K562 (cell line): ENCODE measurements at regions not wholly inside any gene's neighbourhood (a gene's known extent, or its start where the extent isn't known, plus 50 kb on each side); places are given as distances from the start of the nearest gene placed in this dataset.
A peak's percentile ranks its signal among the peaks of the same experiment; 100 is the strongest.

Source experiments
- ARID2 ChIP-seq: fragments of 450-650 bp; IDR thresholded peaks from 2 replicates; pipeline ENCODE4 v1.6.1; 2017; ENCODE audit warnings: antibody characterized with exemption, mild to moderate bottlenecking
- ELF2 ChIP-seq: fragments of 250-450 bp; sonication (Bioruptor Pico); IDR thresholded peaks from 2 replicates; pipeline ENCODE4 v1.5.0; 2021; ENCODE audit warnings: mild to moderate bottlenecking
- GABPB2 ChIP-seq: fragments of 250-450 bp; sonication (Bioruptor Pico); conservative IDR thresholded peaks from 2 replicates; pipeline ENCODE4 v1.5.1; 2021; ENCODE audit warnings: mild to moderate bottlenecking
- GATAD2A ChIP-seq: fragments of 450-650 bp; IDR thresholded peaks from 2 replicates; pipeline ENCODE4 v1.6.1; 2017
- KAT8 ChIP-seq: fragments of 450-650 bp; IDR thresholded peaks from 2 replicates; pipeline ENCODE4 v1.6.1; 2016; ENCODE audit warnings: low read depth, mild to moderate bottlenecking
- LARP7 ChIP-seq: fragments of 450-650 bp; IDR thresholded peaks from 2 replicates; pipeline ENCODE4 v1.6.1; 2016
- MAZ ChIP-seq, 2 experiments: fragments of 450-650 bp in 1 of 2; sonication (generic) in 1 of 2; formaldehyde crosslinking; IDR thresholded peaks in 1 of 2; conservative IDR thresholded peaks in 1 of 2; 2 replicates each; pipeline versions ENCODE4 v1.4.0 to v1.5.0; 2020; ENCODE audit warnings: mild to moderate bottlenecking in 1 of 2, missing genetic modification reagents in 1 of 2
- POLR2H ChIP-seq: IDR thresholded peaks from 2 replicates; pipeline ENCODE4 v1.6.1; 2016; ENCODE audit warnings: missing genetic modification characterization, low read depth, mild to moderate bottlenecking, control low read depth, missing compliant biosample characterization, moderate library complexity
- RERE ChIP-seq: sonication (generic); formaldehyde crosslinking; IDR thresholded peaks from 2 replicates; pipeline ENCODE4 v1.8.0; 2023; ENCODE audit warnings: missing genetic modification reagents, mild to moderate bottlenecking, borderline replicate concordance
- ZNF347 ChIP-seq: fragments of 450-650 bp; formaldehyde crosslinking; IDR thresholded peaks from 2 replicates; pipeline ENCODE4 v1.4.0; 2020; ENCODE audit warnings: low read depth, mild to moderate bottlenecking, moderate library complexity
- ZNF584 ChIP-seq: fragments of 200-800 bp; sonication (Bioruptor generic); IDR thresholded peaks from 2 replicates; pipeline ENCODE4 v1.6.1; 2016; ENCODE audit warnings: low read depth, mild to moderate bottlenecking, missing genetic modification characterization, missing compliant biosample characterization
- TF ChIP-seq, protein P1 (sequence below): fragments of 450-650 bp; formaldehyde crosslinking; IDR thresholded peaks from 2 replicates; pipeline ENCODE4 v1.4.0; 2020; ENCODE audit warnings: mild to moderate bottlenecking, moderate library complexity
- TF ChIP-seq, protein P2 (sequence below): fragments of 450-650 bp; IDR thresholded peaks from 2 replicates; pipeline ENCODE4 v1.6.1; 2016; ENCODE audit warnings: low read depth
- TF ChIP-seq, protein P3 (sequence below): fragments of 250-450 bp; sonication (Bioruptor Pico); IDR thresholded peaks from 2 replicates; pipeline ENCODE4 v1.8.0; 2021; ENCODE audit warnings: moderate library complexity, mild to moderate bottlenecking, inconsistent platforms

DNA sequence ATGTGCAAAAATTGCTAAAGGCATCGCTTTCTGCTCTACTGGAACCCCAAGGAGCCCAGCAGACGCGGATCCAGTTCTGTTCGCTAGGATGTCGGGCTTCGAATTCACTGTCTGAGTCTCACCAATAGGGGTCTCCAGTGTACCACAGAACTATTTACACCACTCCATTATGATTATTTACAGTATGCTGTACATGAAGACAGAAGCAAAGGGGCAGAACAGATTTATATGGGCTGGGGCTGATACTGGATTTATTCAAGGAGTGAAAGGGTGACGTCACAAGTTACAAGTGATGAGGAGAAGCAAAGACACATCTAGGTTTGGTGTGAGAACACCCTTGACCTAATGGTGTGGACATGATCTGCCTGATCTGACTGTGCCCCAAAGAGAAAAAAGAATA lies 185.3 kb upstream of the ATP5MC3 start (continued):
- TF ChIP-seq POLR2H (tag) (no peak), ARID2 (no peak), RERE (CRISPR knock-in tag) (no peak), GABPB2 (CRISPR knock-in tag) (no peak), ZNF584 (CRISPR knock-in tag) (no peak), ELF2 (CRISPR knock-in tag) (no peak), GATAD2A (no peak), MAZ (CRISPR knock-in tag; conservative IDR thresholded peaks at IDR 0.05 in 1 of 2, IDR thresholded peaks at IDR 0.05 in 1 of 2) (0 out of 4 replicates have a peak, but pooled peaks of 1 of the 2 experiments have one; percentile 25), LARP7 (no peak), KAT8 (no peak), ZNF347 (CRISPR knock-in tag) (no peak)
- TF ChIP-seq, protein P1, sequence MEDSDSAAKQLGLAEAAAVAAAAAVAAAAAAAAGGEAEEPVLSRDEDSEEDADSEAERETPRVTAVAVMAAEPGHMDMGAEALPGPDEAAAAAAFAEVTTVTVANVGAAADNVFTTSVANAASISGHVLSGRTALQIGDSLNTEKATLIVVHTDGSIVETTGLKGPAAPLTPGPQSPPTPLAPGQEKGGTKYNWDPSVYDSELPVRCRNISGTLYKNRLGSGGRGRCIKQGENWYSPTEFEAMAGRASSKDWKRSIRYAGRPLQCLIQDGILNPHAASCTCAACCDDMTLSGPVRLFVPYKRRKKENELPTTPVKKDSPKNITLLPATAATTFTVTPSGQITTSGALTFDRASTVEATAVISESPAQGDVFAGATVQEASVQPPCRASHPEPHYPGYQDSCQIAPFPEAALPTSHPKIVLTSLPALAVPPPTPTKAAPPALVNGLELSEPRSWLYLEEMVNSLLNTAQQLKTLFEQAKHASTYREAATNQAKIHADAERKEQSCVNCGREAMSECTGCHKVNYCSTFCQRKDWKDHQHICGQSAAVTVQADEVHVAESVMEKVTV (CRISPR knock-in tag): peak; percentile 70
- TF ChIP-seq, protein P2, sequence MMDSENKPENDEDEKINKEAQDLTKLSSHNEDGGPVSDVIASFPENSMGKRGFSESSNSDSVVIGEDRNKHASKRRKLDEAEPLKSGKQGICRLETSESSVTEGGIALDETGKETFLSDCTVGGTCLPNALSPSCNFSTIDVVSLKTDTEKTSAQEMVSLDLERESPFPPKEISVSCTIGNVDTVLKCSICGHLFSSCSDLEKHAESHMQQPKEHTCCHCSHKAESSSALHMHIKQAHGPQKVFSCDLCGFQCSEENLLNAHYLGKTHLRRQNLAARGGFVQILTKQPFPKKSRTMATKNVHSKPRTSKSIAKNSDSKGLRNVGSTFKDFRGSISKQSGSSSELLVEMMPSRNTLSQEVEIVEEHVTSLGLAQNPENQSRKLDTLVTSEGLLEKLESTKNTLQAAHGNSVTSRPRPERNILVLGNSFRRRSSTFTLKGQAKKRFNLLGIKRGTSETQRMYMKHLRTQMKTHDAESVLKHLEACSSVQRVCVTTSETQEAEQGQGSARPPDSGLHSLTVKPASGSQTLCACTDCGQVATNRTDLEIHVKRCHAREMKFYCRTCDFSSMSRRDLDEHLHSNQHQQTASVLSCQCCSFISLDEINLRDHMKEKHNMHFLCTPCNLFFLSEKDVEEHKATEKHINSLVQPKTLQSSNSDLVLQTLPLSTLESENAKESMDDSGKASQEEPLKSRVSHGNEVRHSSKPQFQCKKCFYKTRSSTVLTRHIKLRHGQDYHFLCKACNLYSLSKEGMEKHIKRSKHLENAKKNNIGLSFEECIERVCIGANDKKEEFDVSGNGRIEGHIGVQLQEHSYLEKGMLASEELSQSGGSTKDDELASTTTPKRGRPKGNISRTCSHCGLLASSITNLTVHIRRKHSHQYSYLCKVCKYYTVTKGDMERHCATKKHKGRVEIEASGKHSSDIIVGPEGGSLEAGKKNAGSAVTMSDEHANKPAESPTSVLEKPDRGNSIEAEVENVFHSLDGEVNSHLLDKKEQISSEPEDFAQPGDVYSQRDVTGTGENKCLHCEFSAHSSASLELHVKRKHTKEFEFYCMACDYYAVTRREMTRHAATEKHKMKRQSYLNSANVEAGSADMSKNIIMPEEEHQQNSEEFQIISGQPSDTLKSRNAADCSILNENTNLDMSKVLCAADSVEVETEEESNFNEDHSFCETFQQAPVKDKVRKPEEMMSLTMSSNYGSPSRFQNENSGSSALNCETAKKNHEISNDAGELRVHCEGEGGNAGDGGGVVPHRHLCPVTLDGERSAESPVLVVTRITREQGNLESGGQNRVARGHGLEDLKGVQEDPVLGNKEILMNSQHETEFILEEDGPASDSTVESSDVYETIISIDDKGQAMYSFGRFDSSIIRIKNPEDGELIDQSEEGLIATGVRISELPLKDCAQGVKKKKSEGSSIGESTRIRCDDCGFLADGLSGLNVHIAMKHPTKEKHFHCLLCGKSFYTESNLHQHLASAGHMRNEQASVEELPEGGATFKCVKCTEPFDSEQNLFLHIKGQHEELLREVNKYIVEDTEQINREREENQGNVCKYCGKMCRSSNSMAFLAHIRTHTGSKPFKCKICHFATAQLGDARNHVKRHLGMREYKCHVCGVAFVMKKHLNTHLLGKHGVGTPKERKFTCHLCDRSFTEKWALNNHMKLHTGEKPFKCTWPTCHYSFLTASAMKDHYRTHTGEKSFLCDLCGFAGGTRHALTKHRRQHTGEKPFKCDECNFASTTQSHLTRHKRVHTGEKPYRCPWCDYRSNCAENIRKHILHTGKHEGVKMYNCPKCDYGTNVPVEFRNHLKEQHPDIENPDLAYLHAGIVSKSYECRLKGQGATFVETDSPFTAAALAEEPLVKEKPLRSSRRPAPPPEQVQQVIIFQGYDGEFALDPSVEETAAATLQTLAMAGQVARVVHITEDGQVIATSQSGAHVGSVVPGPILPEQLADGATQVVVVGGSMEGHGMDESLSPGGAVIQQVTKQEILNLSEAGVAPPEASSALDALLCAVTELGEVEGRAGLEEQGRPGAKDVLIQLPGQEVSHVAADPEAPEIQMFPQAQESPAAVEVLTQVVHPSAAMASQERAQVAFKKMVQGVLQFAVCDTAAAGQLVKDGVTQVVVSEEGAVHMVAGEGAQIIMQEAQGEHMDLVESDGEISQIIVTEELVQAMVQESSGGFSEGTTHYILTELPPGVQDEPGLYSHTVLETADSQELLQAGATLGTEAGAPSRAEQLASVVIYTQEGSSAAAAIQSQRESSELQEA: no peak
- TF ChIP-seq, protein P3, sequence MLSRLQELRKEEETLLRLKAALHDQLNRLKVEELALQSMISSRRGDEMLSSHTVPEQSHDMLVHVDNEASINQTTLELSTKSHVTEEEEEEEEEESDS (CRISPR knock-in tag): no peak
